ENCODE measurements at regions not wholly inside any gene's neighbourhood (a gene's known extent, or its start where the extent isn't known, plus 50 kb on each side); places are given as distances from the start of the nearest gene placed in this dataset.

GRCh38 chr5:3277590-3278196 lies 317.9 kb upstream of the IRX1 start:
- no peak for DNase-seq

- DNase-seq: no peak
Observed at GRCh38 chr5:3276896-3277295, 318.7 kb upstream of the IRX1 start.

GRCh38 chr5:3269395-3270169 lies 326.1 kb upstream of the IRX1 start:
- no peak for DNase-seq

GRCh38 chr5:3268760-3269330 lies 326.8 kb upstream of the IRX1 start:
- no peak for DNase-seq

DNA sequence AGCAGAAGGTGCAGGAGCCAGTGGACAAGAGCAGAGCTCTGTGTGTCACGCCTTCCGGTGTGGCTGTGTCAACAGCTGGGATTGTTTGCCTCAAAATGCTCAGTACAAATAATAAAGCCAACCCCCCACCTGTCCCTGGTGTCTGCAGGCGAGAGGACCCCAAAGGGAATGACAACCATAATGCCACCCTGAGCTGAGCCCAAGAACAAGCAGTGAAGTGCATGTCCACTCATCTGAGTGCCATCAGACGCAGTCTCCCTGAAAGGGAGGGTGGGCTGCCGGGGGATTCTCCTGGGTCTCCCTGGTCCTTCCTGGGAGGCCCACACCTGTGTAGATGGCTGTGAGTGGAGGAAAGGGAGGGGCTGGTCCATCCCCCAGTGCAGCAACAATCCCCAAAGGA lies 328.8 kb upstream of the IRX1 start:
- no peak for DNase-seq

GRCh38 chr5:3265936-3266335 lies 329.7 kb upstream of the IRX1 start:
- no peak for DNase-seq

- no peak for DNase-seq
Observed at GRCh38 chr5:3265131-3265885, 330.3 kb upstream of the IRX1 start.

DNA sequence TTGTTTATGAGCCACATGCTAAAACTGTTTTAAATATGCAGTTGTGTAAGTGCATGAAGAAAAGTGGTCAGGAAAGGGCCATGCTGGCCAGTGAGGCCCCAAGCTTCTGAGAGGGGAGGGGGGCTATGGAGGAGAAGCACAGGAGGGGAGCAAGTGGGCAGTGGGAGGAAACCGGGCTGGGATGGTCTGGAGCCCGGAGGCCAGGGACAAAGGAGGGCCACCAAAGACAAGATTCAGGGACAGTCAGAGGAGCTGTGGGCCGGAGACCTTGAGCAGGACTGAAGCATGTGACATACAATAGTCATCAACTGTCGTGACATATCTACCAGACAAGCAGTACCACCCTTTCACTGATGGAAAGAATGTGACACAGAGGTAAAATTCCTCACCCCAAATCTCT lies 333.2 kb upstream of the IRX1 start:
- no peak for DNase-seq

DNA sequence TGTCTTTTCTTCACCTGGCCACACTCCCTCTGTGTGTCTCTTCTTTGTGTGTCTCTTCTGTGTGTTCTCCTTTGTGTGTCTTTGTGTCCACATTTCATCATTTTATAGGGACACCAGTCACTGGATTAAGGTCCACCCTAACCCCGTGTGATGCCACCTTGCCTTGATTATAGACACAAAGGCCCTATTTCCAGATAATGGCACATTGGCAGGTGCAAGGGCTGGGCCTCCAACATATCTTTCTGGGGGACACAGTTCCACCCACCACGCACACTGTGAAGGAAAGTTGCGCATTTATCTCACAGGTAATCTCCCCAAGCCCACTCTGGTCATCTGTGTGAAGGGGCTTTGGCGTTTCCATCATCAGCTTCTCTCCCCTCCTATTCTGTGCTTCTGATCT lies 334.6 kb upstream of the IRX1 start:
- no peak for DNase-seq

DNA sequence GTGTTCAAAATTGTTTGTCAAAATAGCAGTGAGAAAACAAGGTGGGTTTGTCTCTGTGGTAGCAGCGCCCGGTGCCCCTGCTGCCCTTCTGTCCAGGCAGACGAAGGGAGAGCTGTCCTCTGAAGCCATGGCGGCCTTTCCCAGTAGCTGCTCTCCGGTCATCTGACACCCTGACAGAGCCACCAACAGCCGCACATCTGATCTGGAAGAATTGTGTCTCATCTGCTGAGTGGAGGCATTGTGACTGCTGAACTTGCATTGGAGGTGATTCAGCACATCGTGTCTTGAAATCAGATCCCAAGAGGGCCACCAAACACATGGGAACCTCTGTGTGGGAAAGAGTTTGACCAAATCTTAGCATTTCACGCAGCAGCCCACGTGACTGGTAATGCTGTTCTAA lies 337.6 kb upstream of the IRX1 start:
- no peak for DNase-seq

DNA sequence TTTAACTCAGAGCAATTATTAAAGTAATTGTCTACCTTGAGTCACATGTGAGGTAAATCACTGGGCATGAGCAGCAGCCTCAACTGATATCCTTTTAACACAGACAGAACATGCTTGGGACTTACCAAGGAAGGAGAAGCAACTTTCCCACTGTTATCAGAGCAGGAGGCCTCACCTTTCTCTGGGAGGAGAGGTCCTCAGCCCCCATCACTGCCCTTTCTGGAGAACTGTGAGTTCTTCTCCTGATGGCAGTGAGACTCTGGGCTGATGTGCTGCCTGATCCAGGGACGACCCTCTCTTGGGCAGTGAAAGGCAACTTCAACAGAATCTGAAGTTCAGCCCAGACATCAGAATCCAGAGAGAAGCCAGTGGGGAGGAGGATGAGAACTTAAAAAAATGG lies 343.4 kb upstream of the IRX1 start:
- no peak for DNase-seq

GRCh38 chr5:3251784-3252183 lies 343.8 kb upstream of the IRX1 start:
- no peak for DNase-seq

GRCh38 chr5:3249401-3249800 lies 346.2 kb upstream of the IRX1 start:
- no peak for DNase-seq

- DNase-seq: no peak
Observed at GRCh38 chr5:3237276-3237868, 358.3 kb upstream of the IRX1 start.

GRCh38 chr5:3234566-3234965 lies 361.1 kb upstream of the IRX1 start:
- no peak for DNase-seq

DNA sequence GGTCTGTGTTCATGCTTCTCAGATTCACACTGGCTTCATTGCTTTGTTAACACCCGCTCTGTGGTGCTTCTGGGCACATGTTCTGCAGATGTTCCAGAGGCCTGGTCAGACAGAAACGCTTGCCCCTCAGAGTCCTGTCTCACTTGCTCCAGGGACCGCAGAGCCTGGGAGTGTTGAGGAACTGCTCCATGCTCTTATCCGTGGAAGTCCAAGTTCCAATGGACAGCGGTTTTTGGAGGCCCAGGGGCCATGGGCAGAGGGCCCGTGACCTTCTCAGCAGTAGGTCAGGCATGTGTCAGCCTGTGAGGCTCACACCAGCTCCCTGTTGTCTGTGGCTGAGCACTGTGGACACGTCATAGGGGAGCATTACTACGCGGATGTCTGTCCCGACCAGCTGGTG lies 364.7 kb upstream of the IRX1 start:
- no peak for DNase-seq

GRCh38 chr5:3230254-3230653 lies 365.4 kb upstream of the IRX1 start:
- no peak for DNase-seq

- DNase-seq: peak in 3 of 14 donors; percentile 9 to 29 (median 18)
Observed at GRCh38 chr5:3226196-3226920, 369.3 kb upstream of the IRX1 start.

DNA sequence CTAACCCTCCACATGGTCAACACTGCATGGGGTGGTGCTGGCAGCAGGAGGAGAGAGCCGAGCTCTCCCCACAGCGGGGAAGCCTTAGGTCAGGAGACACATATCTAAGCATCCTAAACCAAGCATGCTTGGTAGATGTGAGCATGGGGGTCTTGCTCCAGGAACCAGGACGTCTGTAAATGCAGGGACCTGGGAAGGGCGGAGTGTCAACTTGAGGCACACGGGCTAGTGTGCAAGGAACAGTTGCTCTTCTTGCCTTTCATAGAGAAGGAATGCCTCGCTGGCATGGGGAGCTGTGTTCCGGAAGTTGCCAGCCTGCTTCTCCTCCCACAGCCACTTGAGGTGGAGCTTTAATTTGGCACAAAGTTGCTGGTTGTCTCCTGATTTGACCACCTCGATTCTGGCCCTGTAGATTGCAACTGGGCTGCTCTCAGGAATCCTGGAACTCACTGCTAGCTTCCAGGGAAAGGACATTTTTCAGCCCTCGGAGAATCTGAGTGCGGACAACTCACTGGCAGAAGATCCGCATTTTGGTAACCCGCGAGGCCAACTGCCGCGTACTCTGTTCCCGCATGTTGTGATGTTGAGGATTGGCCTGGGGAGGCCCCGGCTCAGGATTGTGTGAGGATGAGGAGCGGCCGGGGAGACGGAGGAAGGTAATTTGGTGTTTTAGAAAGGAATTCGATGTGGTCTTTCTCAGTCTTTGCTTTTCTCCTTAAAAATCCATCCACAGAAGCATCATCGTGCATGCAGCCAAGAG lies 370.3 kb upstream of the IRX1 start:
- no peak for DNase-seq

DNA sequence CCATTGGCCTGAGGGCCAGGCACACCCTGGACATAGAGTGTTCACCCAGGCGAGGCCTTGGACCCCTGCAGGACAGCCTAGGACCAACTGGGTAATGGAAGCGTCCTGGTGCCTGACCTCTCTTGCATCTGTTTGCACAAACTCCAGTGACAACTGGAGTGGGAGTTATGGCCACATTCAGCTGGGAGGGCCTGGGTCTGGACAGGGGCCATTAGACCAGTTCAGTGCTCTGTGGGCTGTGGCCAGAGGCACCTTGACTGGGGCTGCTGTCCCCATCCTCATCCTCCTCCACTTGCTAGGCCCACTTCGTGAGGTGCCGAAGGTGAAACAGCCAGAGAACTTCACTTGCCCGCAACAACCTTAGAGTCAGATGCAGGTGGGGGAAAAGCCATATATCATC lies 372.7 kb upstream of the IRX1 start:
- DNase-seq: no peak

DNA sequence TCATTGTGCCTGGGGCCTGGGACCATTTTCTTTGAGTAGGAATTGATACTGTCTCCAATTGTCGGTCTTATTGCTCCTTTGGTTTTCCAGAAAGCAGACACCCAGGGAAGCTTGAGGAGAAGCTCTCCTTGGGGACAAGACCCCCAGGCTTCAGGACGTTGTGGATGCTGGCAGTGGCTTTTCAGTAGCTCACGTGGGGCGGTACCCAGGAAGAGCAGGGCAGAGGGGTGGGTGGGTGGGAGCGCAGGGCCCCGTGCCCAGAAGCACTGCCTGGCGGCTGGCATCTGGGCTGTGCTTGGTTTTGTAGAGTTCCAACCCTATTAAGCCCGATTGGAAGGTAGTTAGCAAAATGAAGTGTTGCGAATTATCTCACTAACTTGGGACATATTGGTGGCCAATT lies 374.2 kb upstream of the IRX1 start:
- no peak for DNase-seq
